ENCODE measurements at regions not wholly inside any gene's neighbourhood (a gene's known extent, or its start where the extent isn't known, plus 50 kb on each side); places are given as distances from the start of the nearest gene placed in this dataset.
"Not testable (repeated sequence)": the region's sequence is repeated elsewhere in the genome, so short reads cannot be mapped to it uniquely, and the experiment has no call there.

- no peak for DNase-seq (ENCODE audit: low read depth)
Measured at GRCh38 chr4:53920116-53920515, 144.3 kb downstream of the CHIC2 start.

GRCh38 chr4:53919535-53919934, 144.9 kb downstream of the CHIC2 start:
- no peak for DNase-seq (ENCODE audit: low read depth)

- no peak for DNase-seq (ENCODE audit: low read depth)
Measured at GRCh38 chr4:53917729-53918128, 146.7 kb downstream of the CHIC2 start.

- no peak for DNase-seq (ENCODE audit: low read depth)
Measured at GRCh38 chr4:53916431-53916889, 147.9 kb downstream of the CHIC2 start.

GRCh38 chr4:53914313-53915016, 149.9 kb downstream of the CHIC2 start:
- DNase-seq (ENCODE audit: low read depth) = no peak

GRCh38 chr4:53913771-53914170, 150.6 kb downstream of the CHIC2 start:
- no peak for DNase-seq (ENCODE audit: low read depth)

GRCh38 chr4:53912766-53913497, 151.5 kb downstream of the CHIC2 start:
- no peak for DNase-seq (ENCODE audit: low read depth)

- DNase-seq (ENCODE audit: low read depth) = no peak
Measured at GRCh38 chr4:53908661-53909078, 155.7 kb downstream of the CHIC2 start.

GRCh38 chr4:53907772-53908171, 156.6 kb downstream of the CHIC2 start:
- no peak for DNase-seq (ENCODE audit: low read depth)

GRCh38 chr4:53906606-53907190, 157.7 kb downstream of the CHIC2 start:
- no peak for DNase-seq (ENCODE audit: low read depth)

- DNase-seq (ENCODE audit: low read depth) = no peak
Measured at GRCh38 chr4:53905941-53906377, 158.4 kb downstream of the CHIC2 start.

GRCh38 chr4:53905276-53905940, 159.0 kb downstream of the CHIC2 start:
- DNase-seq (ENCODE audit: low read depth) = no peak

GRCh38 chr4:53902786-53903185, 161.6 kb downstream of the CHIC2 start:
- DNase-seq (ENCODE audit: low read depth) = no peak

- no peak for DNase-seq (ENCODE audit: low read depth)
Measured at GRCh38 chr4:53900271-53900649, 164.1 kb downstream of the CHIC2 start.

- DNase-seq (ENCODE audit: low read depth) = no peak
Measured at GRCh38 chr4:53899586-53900270, 164.7 kb downstream of the CHIC2 start.

GRCh38 chr4:53895137-53895536, 169.3 kb downstream of the CHIC2 start:
- DNase-seq (ENCODE audit: low read depth) = no peak

- DNase-seq (ENCODE audit: low read depth) = no peak
Measured at GRCh38 chr4:53890461-53890860, 173.9 kb downstream of the CHIC2 start.

GRCh38 chr4:53889326-53890055, 174.9 kb downstream of the CHIC2 start:
- DNase-seq (ENCODE audit: low read depth) = no peak

GRCh38 chr4:53886090-53886489, 178.3 kb downstream of the CHIC2 start:
- DNase-seq (ENCODE audit: low read depth) = no peak

- DNase-seq (ENCODE audit: low read depth) = no peak
Measured at GRCh38 chr4:53885668-53886067, 178.7 kb downstream of the CHIC2 start.

- DNase-seq (ENCODE audit: low read depth) = not testable (repeated sequence)
Measured at GRCh38 chr4:53877096-53877495, 187.3 kb downstream of the CHIC2 start.
